ENCODE measurements at regions not wholly inside any gene's neighbourhood (a gene's known extent, or its start where the extent isn't known, plus 50 kb on each side); places are given as distances from the start of the nearest gene placed in this dataset.

- TF ChIP-seq CTCF (IDR thresholded peaks at IDR 0.05; ENCODE audit: insufficient read depth, low read length, poor library complexity, severe bottlenecking) (no peak), EZH2phosphoT487 (conservative IDR thresholded peaks at IDR 0.05; ENCODE audit: low read length) (no peak)
Observed at GRCh38 chr2:203623096-203623495, 83.3 kb upstream of the CD28 start.

Data from SU-DHL-6 (cell line).